ENCODE measurements at regions not wholly inside any gene's neighbourhood (a gene's known extent, or its start where the extent isn't known, plus 50 kb on each side); places are given as distances from the start of the nearest gene placed in this dataset.

DNA sequence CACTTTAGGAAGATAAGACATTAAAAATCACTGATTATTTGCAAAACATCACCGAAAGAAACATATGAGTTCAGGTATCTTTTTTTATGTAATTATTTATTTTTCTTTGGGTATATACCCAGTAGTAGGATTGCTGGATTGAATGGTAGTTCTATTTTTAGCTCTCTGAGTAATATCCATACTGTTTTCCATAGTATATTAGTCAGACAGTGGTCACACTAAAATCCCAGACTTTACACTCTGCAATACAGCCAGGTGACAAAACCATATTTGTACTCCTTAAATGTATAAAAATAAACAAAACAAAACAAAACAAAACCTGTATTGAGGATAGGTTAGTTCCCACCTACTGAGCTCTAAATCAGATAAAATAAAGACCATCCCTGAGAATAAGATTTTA lies 1024.3 kb upstream of the EYS start:
- TF ChIP-seq FOS (IDR thresholded peaks at IDR 0.05; ENCODE audit: borderline replicate concordance, extremely low read depth, insufficient read length): no peak
- TF ChIP-seq, protein P1, sequence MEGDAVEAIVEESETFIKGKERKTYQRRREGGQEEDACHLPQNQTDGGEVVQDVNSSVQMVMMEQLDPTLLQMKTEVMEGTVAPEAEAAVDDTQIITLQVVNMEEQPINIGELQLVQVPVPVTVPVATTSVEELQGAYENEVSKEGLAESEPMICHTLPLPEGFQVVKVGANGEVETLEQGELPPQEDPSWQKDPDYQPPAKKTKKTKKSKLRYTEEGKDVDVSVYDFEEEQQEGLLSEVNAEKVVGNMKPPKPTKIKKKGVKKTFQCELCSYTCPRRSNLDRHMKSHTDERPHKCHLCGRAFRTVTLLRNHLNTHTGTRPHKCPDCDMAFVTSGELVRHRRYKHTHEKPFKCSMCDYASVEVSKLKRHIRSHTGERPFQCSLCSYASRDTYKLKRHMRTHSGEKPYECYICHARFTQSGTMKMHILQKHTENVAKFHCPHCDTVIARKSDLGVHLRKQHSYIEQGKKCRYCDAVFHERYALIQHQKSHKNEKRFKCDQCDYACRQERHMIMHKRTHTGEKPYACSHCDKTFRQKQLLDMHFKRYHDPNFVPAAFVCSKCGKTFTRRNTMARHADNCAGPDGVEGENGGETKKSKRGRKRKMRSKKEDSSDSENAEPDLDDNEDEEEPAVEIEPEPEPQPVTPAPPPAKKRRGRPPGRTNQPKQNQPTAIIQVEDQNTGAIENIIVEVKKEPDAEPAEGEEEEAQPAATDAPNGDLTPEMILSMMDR (IDR thresholded peaks at IDR 0.05 in 2 of 3, conservative IDR thresholded peaks at IDR 0.05 in 1 of 3; ENCODE audit: control insufficient read depth in 2 of 3, extremely low read depth in 1 of 3, insufficient read depth in 1 of 3, low read depth in 3 of 3, low read length in 3 of 3): no peak
- TF ChIP-seq CBX5 (IDR thresholded peaks at IDR 0.05; ENCODE audit: low read depth): no peak
- no peak for TF ChIP-seq SMAD1 (IDR thresholded peaks at IDR 0.05; ENCODE audit: low read depth, partially characterized antibody)
- TF ChIP-seq ZZZ3 (IDR thresholded peaks at IDR 0.05; ENCODE audit: control insufficient read depth, insufficient read length, low read depth): no peak
- no peak for TF ChIP-seq POLR2AphosphoS5 (IDR thresholded peaks at IDR 0.05; ENCODE audit: low read length)
- TF ChIP-seq SIN3A (IDR thresholded peaks at IDR 0.05; ENCODE audit: low read depth, low read length): no peak
- TF ChIP-seq FOXM1 (IDR thresholded peaks at IDR 0.05; ENCODE audit: low read depth, low read length): no peak
